HCT116 (cell line): ENCODE measurements at regions not wholly inside any gene's neighbourhood (a gene's known extent, or its start where the extent isn't known, plus 50 kb on each side); places are given as distances from the start of the nearest gene placed in this dataset.

Source experiments
- ATAC-seq: fragments of 200-7000 bp; cut with Tn5 transposase; 2 replicates; pipeline ENCODE4 v1.9.1; 2020; ENCODE audit warnings: mild to moderate bottlenecking, moderate library complexity
- BruUV-seq: library from RNA; stranded (reverse); fragments of 400-500 nt; replicated peaks from 2 replicates; lab custom pipeline; 2021; lab: Mats Ljungman, UMichigan
- CTCF ChIA-PET: fragments of 300-600 bp; sonication (Branson Sonifier 250); formaldehyde crosslinking; loops from one replicate; lab custom pipeline; 2021; ENCODE audit warnings: antibody characterized with exemption; lab: Charles Lee
- POLR2A ChIA-PET: fragments of 300-600, 350-600 bp; sonication (Branson Sonifier 250); formaldehyde crosslinking; loops from one replicate; lab custom pipeline; 2021; ENCODE audit warnings: antibody characterized with exemption; lab: Charles Lee
- RAD21 ChIA-PET, 2 experiments: fragments of 300-600 bp; sonication (Branson Sonifier 250); formaldehyde crosslinking; loops; one replicate each; lab custom pipeline; 2023; ENCODE audit warnings: low total read pairs in 2 of 2; ENCODE audit not compliant: uncharacterized antibody in 2 of 2, unreplicated experiment in 2 of 2, low non-redundant PET in 1 of 2; lab: Charles Lee
- DNase-seq: peaks from one replicate; pipeline ENCODE4 v3.0.0-alpha.2; 2010; ENCODE audit warnings: low read depth, low spot score
- H2AFZ ChIP-seq: fragments of 200-600 bp; shearing (Covaris generic), sonication (generic); 2 replicates; pipeline ENCODE4 v1.6.1; 2017; ENCODE audit warnings: low read depth, mixed run types, mixed read lengths, antibody characterized with exemption, low read length; ENCODE audit not compliant: poor library complexity, severe bottlenecking
- H3K27ac ChIP-seq: 2 replicates; pipeline ENCODE4 v1.5.1; 2012; ENCODE audit warnings: low read depth, low read length
- H3K27me3 ChIP-seq: fragments of 200-600 bp; sonication (generic); 2 replicates; pipeline ENCODE4 v1.6.1; 2016; ENCODE audit warnings: mixed run types, low read length, mixed read lengths; ENCODE audit not compliant: insufficient read depth
- H3K36me3 ChIP-seq, 2 experiments: fragments of 200-500 bp in 1 of 2; fragments of 200-600 bp in 1 of 2; sonication (Bioruptor generic) in 1 of 2; sonication (generic) in 1 of 2; 2 replicates each; pipeline versions ENCODE4 v1.5.1 to v1.6.1; 2014 to 2016; ENCODE audit warnings: low read length in 2 of 2, inconsistent platforms in 1 of 2, mixed read lengths in 1 of 2, mixed run types in 1 of 2; ENCODE audit not compliant: insufficient read depth in 2 of 2, control insufficient read depth in 1 of 2
- H3K4me1 ChIP-seq, 2 experiments: fragments of 200-600 bp in 1 of 2; sonication (generic) in 1 of 2; 2 replicates each; pipeline versions ENCODE4 v1.5.1 to v1.6.1; 2012 to 2017; ENCODE audit warnings: low read length in 2 of 2, inconsistent platforms in 1 of 2, mild to moderate bottlenecking in 1 of 2, mixed read lengths in 1 of 2, mixed run types in 1 of 2, moderate library complexity in 1 of 2; ENCODE audit not compliant: insufficient read depth in 2 of 2, control insufficient read depth in 1 of 2
- H3K4me2 ChIP-seq: fragments of 200-600 bp; sonication (generic); 2 replicates; pipeline ENCODE4 v1.6.1; 2017; ENCODE audit warnings: mixed run types, low read length, mixed read lengths
- H3K4me3 ChIP-seq, 2 experiments: fragments of 200-600 bp in 1 of 2; sonication (generic) in 1 of 2; replicated peaks in 1 of 2; 2 replicates each; pipeline ENCODE4 v1.5.1; 2011 to 2016; ENCODE audit warnings: low read length in 2 of 2, control low read depth in 1 of 2, low read depth in 1 of 2, mild to moderate bottlenecking in 1 of 2, mixed read lengths in 1 of 2, mixed run types in 1 of 2
- H3K79me2 ChIP-seq: fragments of 200-600 bp; sonication (generic); 2 replicates; pipeline ENCODE4 v1.6.1; 2017; ENCODE audit warnings: mild to moderate bottlenecking, mixed run types, low read length, moderate library complexity, mixed read lengths; ENCODE audit not compliant: insufficient read depth
- H3K9ac ChIP-seq: fragments of 200-600 bp; sonication (generic); 2 replicates; pipeline ENCODE4 v1.6.1; 2016; ENCODE audit warnings: low read length, mixed read lengths
- H3K9me2 ChIP-seq: fragments of 200-600 bp; sonication (generic), shearing (Covaris generic); 2 replicates; pipeline ENCODE4 v1.6.1; 2017; ENCODE audit warnings: mixed run types, mild to moderate bottlenecking, moderate library complexity; ENCODE audit not compliant: insufficient read depth
- H3K9me3 ChIP-seq, 2 experiments: fragments of 200-500 bp in 1 of 2; fragments of 200-600 bp in 1 of 2; sonication (Bioruptor generic) in 1 of 2; sonication (generic) in 1 of 2; 2 replicates each; pipeline ENCODE4 v1.6.1; 2014 to 2017; ENCODE audit warnings: low read length in 2 of 2, mixed read lengths in 2 of 2, inconsistent platforms in 1 of 2, low read depth in 1 of 2, mild to moderate bottlenecking in 1 of 2, mixed run types in 1 of 2, moderate library complexity in 1 of 2; ENCODE audit not compliant: control insufficient read depth in 1 of 2, insufficient read depth in 1 of 2
- H4K20me1 ChIP-seq: fragments of 200-600 bp; sonication (generic), shearing (Covaris generic); 2 replicates; pipeline ENCODE4 v1.6.1; 2017; ENCODE audit warnings: mixed run types, mild to moderate bottlenecking, moderate library complexity; ENCODE audit not compliant: insufficient read depth
- CBX3 ChIP-seq: IDR thresholded peaks from 2 replicates; pipeline ENCODE4 v1.6.1; 2012; ENCODE audit warnings: low read depth
- CEBPB ChIP-seq: IDR thresholded peaks from 2 replicates; pipeline ENCODE4 v1.6.1; 2012; ENCODE audit warnings: low read depth
- EGR1 ChIP-seq: IDR thresholded peaks from 2 replicates; pipeline ENCODE4 v1.6.1; 2012; ENCODE audit warnings: low read depth
- ELF1 ChIP-seq: IDR thresholded peaks from 2 replicates; pipeline ENCODE4 v1.6.1; 2012; ENCODE audit warnings: low read depth, borderline replicate concordance
- EZH2 ChIP-seq: fragments of 200-600 bp; sonication (generic); IDR thresholded peaks from 2 replicates; pipeline ENCODE4 v1.6.1; 2017; ENCODE audit warnings: antibody characterized with exemption, mixed run types
- EZH2phosphoT487 ChIP-seq: fragments of 200-600 bp; IDR thresholded peaks from 2 replicates; pipeline ENCODE4 v1.6.1; 2018; ENCODE audit warnings: antibody characterized with exemption, borderline replicate concordance
- FOSL1 ChIP-seq: IDR thresholded peaks from 2 replicates; pipeline ENCODE4 v1.6.1; 2012; ENCODE audit warnings: low read depth
- JUND ChIP-seq: IDR thresholded peaks from 2 replicates; pipeline ENCODE4 v1.6.1; 2012
- POLR2A ChIP-seq: IDR thresholded peaks from 2 replicates; pipeline ENCODE4 v1.7.0; 2011; ENCODE audit warnings: borderline replicate concordance; ENCODE audit not compliant: insufficient read depth, insufficient read length; ENCODE audit errors: extremely low read depth
- POLR2AphosphoS5 ChIP-seq: IDR thresholded peaks from 2 replicates; pipeline ENCODE4 v1.6.1; 2011; ENCODE audit warnings: mild to moderate bottlenecking, low read depth, low read length, moderate library complexity
- RAD21 ChIP-seq: IDR thresholded peaks from 2 replicates; pipeline ENCODE4 v1.6.1; 2012; ENCODE audit warnings: low read depth, mild to moderate bottlenecking
- SP1 ChIP-seq: IDR thresholded peaks from 2 replicates; pipeline ENCODE4 v1.6.1; 2012; ENCODE audit warnings: low read depth
- SRF ChIP-seq: IDR thresholded peaks from 2 replicates; pipeline ENCODE4 v1.6.1; 2012; ENCODE audit warnings: low read depth
- TCF7L2 ChIP-seq: IDR thresholded peaks from 2 replicates; pipeline ENCODE4 v1.7.0; 2011; ENCODE audit warnings: borderline replicate concordance, inconsistent platforms; ENCODE audit not compliant: insufficient read depth, insufficient read length; ENCODE audit errors: extremely low read depth
- YY1 ChIP-seq: IDR thresholded peaks from 2 replicates; pipeline ENCODE4 v1.6.1; 2011; ENCODE audit warnings: low read length, low read depth, moderate library complexity, mild to moderate bottlenecking; ENCODE audit not compliant: insufficient replicate concordance; ENCODE audit errors: extremely low read depth
- ZFX ChIP-seq: fragments of 450-650 bp; IDR thresholded peaks from 2 replicates; pipeline ENCODE4 v1.6.1; 2017
- ZNF274 ChIP-seq: fragments of 200-500 bp; sonication (Bioruptor generic); IDR thresholded peaks from 2 replicates; pipeline ENCODE4 v1.6.1; 2014; ENCODE audit warnings: mild to moderate bottlenecking, low read depth, low read length, inconsistent platforms
- intact Hi-C: fragments of 100-400 bp; cut with micrococcal nuclease; formaldehyde crosslinking; loops from 2 replicates; pipeline ENCODE4 v1.10.0; 2022
- TF ChIP-seq, protein P1 (sequence below): IDR thresholded peaks from 2 replicates; pipeline ENCODE4 v1.6.1; 2012

DNA sequence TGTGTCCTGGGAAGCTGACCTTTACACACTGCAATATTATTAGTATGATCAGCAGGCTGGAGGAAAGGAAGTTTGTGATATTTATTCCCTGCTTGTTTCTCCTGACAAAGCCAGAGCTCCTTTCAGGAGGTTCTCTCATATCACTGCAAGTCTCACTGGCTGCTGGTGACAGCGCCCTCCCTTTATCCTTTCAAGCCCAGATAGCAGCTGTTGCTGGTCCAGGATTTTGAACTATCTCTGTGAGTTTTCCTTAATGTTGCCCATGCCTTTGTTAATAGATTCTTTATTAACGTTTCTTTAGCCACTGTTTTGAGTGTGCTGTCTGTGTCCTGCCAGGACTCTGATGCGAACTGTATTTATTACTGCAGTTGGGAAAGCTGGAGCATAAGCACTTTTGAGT lies 518.7 kb downstream of the C4orf33 start:
- POLR2A ChIA-PET = no interaction called here
- H3K9ac ChIP-seq = no peak overlapping the region
- BruUV-seq = no TSS peak
- H2AFZ ChIP-seq = no peak overlapping the region
- H3K4me2 ChIP-seq = no peak overlapping the region
- H3K4me1 ChIP-seq = no peaks in the 10 kb centered on the region
- H3K4me3 ChIP-seq = no peak overlapping the region
- TF ChIP-seq POLR2A (no peak), TCF7L2 (no peak), POLR2AphosphoS5 (no peak), CBX3 (no peak), EZH2 (no peak), FOSL1 (no peak), SP1 (no peak), RAD21 (no peak), ZFX (no peak), EGR1 (no peak), JUND (no peak), CEBPB (no peak), EZH2phosphoT487 (no peak), YY1 (no peak), ELF1 (no peak), ZNF274 (no peak), SRF (no peak)
- TF ChIP-seq, protein P1, sequence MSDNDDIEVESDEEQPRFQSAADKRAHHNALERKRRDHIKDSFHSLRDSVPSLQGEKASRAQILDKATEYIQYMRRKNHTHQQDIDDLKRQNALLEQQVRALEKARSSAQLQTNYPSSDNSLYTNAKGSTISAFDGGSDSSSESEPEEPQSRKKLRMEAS = no peak
- TF ChIP-seq, all 23 proteins: peak for 0
- no peak for ATAC-seq
- Histone ChIP-seq H3K36me3 (no peaks in the 10 kb centered on the region), H4K20me1 (no peaks in the 10 kb centered on the region), H3K9me3 (no peaks in the 10 kb centered on the region), H3K27ac (no peak overlapping the region), H3K27me3 (no peaks in the 10 kb centered on the region), H3K79me2 (no peaks in the 10 kb centered on the region), H3K9me2 (no peaks in the 10 kb centered on the region)
- no peak for DNase-seq
- intact Hi-C loops = no loop called here
- CTCF ChIA-PET = no interaction called here
- RAD21 ChIA-PET = no interaction called here
